Muscle of arm (tissue), 1 donor: ENCODE measurements at regions not wholly inside any gene's neighbourhood (a gene's known extent, or its start where the extent isn't known, plus 50 kb on each side); places are given as distances from the start of the nearest gene placed in this dataset.
"Not testable (repeated sequence)": the region's sequence is repeated elsewhere in the genome, so short reads cannot be mapped to it uniquely, and the experiment has no call there.

Experiments used
- DNase-seq: peaks from one replicate; pipeline ENCODE4 v3.0.0-alpha.2; 2013

DNA sequence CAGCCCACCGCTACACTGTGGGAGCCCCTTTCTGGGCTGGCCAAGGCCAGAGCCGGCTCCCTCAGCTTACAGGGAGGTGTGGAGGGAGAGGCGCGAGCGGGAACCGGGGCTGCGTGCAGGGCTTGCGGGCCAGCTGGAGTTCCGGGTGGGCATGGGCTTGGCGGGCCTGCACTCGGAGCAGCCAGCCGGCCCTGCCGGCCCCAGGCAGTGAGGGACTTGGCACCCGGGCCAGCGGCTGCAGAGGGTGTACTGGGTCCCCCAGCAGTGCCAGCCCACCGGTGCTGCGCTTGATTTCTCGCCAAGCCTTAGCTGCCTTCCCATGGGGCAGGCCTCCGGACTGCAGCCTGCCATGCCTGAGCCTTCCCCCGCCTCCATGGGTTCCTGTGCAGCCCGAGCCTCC lies 306.2 kb downstream of the PPP4R3C start:
- not testable (repeated sequence) for DNase-seq

DNA sequence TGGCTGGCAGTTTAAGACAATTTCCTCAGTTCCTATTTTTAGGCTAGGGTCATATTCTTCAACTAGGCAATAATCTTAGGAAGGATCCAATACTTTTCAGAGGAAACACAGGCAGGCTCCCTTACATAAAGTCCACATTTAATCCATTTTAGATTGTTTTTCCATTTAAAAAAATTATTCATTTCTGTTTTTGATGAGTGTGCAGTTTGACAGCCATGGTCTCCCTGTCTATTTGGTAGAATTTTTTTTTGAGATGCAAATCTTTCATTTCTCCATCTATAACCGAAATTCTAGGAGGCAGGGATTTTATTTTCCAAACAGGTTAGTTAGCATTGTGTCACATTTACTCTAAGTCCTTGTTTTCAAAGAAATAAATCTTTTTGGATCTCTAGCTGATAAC lies 326.8 kb downstream of the PPP4R3C start:
- no peak for DNase-seq

DNA sequence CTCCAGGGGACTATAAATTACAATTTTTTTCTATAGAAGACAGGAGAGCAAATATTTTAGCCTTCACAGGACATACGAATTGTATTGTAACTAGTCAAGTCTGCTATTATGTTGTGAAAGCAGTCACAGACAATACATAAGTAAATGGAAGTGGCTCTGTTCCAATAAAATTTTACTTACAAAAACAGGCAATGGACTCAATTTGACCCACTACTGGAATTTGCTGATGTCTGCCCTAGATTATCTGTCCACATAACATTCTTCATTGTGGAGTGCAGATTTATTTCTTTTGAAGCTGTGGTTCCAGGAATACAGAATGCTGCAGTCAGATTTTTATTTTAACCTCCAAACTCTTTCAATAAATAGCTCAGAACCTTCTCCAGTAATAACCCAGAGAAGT lies 330.3 kb downstream of the PPP4R3C start:
- no peak for DNase-seq

DNA sequence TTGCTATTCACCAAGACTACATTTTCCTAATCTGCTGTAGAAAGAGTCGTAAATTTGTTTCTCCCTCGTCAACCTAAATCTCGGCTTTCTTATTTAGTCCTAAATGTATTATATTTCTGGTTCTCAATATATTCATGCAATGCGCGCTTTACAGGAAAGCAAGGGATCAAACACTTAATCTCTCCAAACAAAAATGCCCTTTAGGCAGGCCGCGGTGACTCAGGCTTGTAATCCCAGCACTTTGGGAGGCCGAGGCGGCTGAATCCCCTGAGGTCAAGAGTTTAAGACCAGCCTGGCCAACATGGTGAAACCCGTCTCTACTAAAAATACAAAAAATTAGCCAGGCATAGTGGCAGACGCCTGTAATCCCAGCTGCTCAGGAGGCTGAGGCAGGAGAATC lies 376.0 kb downstream of the PPP4R3C start:
- DNase-seq = not testable (repeated sequence)

DNA sequence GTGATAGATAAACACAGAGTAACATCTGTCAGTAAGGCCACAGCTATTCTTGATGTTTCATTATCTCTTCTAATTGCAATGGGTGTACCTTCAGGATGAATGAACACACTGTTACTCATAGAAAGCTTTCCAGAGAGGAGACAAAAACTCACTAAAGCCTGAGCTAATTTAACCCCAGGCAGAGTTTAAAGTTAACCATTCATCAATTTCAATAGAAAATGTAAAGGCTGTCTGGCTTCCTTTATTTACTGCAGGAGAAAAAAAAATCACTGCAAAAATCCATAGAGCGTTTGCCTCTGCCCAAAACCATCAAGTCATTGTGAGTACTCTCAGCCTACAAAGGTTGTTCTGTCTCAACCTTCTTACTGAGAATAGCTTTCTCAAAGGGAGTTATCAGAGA lies 376.9 kb downstream of the PPP4R3C start:
- DNase-seq = no peak

DNA sequence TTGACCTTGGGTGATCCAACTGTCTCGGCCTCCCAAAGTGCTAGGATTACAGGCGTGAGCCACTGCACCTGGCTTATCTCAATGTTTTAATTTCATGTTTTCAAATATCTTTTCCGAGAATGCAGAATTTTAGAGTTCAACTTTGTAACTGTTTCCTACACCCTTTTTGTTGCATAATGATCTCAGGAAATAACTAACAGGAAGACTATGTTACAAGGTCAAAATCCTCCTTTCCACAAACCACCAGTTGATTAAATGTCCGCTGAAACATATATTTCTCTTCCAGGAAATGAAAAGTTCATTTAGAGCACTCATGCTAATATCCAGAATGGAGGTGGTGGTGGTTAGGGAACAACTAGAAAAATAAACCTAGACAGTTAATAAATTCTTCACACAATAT lies 377.8 kb downstream of the PPP4R3C start:
- DNase-seq = no peak

DNA sequence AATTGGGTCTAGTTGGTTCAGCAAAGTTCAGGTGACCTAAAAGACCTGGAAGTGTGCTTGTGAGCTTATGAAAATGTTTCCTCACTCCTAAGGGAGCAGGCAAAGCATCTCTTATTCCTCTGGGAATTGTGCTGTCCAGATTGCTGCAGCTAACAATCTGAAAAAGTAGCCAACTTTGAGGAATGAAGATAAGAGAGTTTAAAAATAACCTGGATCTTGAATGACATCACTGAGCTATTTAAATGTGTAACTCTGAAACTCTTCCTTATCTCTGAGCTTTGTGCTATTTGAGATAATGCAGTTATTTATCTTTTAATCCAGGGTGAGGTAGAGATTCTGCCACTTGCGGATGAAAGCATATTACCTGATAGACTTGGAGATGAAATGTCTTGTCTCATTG lies 384.8 kb downstream of the PPP4R3C start:
- no peak for DNase-seq

DNA sequence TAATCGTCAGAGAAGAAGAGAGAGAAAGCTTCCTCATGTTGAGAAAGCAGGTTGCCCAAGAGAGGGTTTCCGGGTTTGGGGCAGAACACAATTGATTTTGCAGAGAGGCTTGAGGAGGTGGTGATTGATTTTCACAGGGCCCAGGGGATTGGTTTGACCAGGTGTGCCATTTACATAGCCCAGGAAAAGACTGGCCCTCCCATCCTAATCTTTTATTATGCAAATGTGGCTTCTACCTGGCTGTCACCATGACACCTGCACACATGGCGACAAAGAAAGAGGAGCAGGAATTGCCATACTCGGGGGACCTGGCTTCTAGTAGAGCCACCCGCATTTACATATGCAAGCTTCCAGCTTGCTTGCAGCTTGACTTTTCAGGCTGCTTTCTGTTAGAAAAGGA lies 405.3 kb downstream of the PPP4R3C start:
- DNase-seq = no peak

DNA sequence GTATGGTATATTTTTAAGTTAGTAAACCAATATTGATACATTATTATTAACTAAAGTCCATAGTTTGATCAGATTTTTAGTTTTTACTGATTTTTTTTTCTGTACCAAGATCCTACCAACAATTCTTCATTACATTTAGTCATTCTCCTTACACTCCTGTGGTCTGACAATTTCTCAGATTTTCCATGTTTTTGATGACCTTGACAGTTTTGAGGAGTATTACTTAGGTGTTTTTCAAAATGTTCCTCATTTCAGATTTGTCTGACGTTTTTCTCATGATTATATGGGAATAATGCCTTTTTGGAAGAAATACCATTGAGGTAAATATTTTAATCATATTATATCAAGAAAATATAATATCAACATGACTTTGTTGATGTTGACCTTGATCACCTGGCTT lies 423.8 kb downstream of the PPP4R3C start:
- no peak for DNase-seq

DNA sequence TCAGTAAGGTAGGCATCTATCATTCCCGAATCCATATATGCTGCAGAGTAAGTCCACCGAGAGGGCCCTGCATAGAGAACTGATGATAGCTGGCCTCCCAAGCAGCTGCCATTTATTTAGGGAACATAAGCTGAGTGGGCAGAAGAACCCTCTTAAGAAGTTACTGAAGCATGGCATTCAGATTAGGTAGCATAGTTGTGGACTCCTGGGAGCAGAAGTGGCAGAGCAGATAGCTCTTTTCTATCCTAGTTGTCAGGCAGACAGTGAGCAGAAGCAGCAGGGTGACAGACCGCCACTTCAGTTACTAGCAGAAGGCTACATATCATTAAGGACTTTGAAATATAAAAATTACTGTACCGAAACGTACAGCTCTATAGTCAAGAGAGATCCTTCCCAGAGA lies 454.7 kb downstream of the PPP4R3C start:
- no peak for DNase-seq

DNA sequence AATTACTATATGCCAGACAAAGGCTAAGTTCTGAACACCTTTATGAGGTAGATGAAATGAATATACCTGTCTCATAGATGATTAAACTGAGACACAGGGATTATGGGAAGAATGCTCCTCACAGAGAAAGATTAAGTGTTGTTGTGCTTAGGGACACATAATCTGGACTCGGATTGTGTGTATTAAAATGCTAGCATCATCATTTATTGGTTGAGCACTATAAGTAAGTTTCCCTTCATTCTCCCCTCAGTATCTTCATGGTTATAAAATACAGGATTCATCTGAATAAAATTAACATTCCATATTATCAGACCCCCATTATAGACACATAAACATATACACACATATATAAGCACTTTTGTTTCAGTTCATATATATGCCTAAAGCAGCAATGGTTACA lies 463.5 kb downstream of the PPP4R3C start:
- no peak for DNase-seq

DNA sequence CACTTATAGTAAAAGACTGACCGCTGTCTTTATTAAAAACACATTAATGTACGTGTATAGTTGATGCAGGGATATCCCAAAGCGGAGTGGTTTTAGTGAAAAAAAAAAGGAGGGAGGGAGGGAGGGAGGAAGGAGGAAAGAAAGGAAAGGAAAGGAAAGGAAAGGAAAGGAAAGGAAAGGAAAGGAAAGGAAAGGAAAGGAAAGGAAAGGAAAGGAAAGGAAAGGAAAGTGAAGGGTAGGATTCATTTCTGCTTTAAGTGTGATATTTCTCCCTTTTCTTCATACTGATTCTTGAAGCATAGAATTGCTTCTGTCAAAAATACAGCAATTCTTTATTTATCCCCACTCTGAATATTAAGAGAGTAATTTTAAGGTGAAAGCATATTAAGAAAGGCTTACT lies 504.9 kb downstream of the PPP4R3C start:
- DNase-seq = no peak

DNA sequence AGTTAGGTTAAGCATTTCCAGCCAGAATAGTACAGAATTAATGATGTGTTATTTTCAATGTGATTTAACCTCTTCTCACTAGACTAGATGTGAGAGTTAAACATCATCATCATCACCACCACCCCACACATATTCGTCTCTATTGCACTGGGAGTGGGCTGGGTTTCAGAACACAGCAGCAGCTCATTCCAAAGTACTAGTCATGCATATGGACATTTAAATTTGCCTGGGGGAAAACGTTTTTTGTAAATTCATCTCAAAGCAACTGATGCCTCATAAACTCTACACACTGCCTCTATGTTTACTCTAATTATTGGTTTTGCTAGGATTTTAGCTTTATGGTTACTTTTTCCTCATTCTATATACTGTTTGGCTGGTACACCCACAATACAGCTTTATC lies 509.1 kb downstream of the PPP4R3C start:
- DNase-seq = no peak

DNA sequence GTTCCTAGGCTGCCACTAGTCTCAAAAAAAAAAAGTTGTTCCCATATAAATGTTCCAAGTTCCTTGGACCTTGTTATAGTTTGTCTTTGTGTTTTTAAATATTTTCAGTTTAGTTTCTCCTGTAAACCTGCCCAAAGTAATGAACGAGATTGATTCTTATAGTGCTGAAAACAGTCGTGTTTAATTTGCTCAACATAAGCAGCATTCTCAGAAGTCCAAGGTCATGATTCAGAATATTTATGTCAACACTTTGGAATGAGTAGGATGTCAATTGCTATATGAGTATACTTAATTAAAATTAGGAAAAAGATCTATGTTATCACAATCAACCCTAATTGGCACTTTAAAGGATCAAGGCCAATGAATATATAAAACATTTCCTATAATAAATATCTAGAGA lies 510.9 kb downstream of the PPP4R3C start:
- no peak for DNase-seq

DNA sequence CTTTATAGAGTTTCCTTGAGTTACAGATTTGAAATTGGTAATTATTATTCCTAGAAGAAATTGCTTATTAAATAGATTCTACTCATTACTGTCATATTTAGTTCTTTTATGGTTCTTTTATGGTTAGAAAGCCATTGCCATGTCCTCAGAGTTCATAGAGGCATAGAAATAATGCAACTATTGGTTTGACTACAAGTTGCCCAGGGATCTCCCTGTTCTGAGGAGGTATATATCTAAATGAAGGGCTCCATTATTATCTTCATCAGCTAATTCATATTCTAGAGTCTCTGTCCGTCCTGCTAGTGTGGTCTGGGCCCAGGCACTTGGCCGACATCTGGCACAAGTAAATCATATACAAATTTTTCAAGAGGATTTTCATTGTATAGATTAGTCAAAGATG lies 535.7 kb downstream of the PPP4R3C start:
- DNase-seq = no peak

DNA sequence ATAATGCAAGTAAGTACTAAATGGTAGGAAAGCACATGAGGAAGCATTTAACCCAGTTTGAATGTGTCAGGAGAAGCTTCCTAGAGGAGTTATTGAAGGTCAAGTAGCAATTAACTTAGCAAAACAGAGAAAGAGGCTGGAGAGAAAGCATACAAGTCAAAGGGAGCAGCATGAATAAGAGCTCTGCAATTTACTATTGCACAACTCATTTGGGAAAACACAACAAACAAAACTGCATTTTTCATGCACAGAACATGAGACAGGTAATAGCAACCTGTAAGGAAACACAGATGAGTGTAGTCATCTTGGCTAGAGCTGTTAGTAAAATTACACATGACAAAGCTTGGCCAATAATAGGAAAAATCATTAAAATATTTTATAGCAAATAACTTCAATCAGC lies 538.1 kb downstream of the PPP4R3C start:
- DNase-seq = no peak

DNA sequence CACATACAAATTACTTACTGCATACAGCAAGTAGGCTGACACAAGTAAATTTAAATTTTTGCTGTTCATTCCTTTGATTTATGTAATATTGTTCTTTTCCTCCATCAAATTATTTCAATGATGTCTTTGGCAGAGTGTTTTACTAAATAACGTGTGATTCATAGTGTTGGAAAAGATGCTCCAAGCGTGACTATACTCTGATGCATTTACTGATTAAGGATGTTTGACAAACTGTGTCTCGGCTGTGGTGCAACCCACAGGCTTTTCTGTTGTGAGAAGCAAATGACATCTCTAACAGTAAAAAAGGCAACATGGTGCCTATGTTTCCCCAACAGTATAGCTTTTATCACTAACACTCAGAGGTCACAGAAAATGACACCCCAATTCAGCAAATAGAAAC lies 540.9 kb downstream of the PPP4R3C start:
- no peak for DNase-seq

DNA sequence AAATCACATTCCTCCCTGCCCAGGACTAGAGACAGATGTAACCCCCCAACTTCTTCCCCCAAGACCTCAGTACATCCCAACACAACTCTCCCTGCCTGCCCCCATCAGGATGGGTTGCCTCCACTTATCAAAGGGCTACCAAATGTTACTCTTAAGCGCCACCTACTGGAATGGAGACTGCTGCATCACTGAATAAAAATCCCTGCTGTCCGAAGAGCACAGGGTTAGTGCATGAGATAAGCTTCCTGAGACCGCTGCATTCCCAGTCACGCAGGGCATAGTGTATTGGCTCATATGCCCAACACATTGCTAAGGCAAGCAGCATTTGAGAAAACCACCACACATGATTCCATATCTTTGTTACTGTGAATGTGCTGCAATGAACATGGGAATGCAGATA lies 544.5 kb downstream of the PPP4R3C start:
- no peak for DNase-seq

DNA sequence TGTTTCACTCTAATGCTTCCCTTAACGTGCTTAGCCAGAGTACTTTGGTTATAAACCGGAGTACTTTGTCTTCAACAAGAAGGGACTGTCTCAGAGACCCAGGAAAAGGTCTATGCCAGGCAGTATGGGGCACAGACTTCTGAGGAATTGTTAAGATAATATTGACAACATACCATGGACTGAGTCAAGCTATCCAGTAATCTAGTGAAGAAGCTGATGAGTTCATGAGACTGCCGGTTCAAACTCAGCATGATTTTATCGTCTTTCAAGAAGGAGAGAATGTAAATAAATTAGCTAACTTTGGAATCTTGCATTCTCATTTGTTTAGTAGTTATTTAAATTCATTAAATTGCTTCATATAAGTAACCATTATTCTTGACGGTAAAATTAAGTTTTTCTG lies 546.1 kb downstream of the PPP4R3C start:
- no peak for DNase-seq

DNA sequence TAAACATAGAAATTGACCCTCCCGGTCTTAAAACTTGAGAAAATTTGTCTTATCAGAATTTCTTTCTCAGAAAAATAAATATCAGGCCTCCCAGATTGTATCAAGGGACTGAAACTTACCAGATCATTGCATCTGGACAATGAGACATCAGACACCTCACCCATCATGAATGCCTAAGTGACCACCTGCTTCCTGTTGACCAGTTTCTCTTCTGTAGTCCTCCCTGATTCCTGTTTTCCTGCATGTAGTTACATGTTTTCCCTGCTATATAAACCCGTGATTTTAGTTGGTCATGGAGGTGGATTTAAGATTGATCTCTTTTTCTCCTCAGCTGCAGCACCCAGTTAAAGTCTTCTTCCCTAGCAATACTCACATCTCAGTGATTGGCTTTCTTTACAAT lies 548.1 kb downstream of the PPP4R3C start:
- no peak for DNase-seq

DNA sequence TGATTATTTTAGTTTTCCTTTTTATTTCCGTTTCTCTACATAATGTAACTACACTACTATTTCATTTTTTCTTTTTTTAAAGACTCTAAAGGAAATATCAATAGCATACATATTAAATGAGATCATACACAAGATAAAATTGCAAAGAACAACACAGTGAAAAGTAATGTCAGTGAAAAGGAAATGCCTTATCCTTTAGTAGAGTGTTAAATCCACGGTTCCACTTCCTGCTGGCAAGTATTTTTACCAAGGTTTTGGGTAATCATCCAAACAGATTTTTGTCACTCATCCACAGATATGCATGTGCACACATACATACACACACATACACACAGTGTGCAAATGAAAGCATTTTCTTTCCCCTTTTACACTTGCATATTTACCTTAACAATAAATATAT lies 548.9 kb downstream of the PPP4R3C start:
- DNase-seq = no peak

DNA sequence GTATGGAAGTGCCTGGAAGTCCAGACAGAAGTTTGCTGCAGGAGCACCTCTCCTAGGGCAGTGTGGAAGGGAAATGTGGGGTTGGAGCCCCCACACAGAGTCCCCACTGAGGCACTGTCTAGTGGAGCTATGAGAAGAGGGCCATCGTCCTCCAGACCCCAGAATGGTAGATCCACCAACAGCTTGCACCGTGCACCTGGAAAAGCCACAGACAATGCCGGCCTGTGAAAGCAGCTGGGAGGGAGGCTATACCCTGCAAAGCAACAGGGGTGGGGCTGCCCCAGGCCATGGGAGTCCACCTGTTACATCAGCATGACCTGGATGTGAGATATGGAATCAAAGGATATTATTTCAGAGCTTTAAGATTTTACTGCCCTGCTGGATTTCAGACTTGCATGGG lies 551.4 kb downstream of the PPP4R3C start:
- not testable (repeated sequence) for DNase-seq

DNA sequence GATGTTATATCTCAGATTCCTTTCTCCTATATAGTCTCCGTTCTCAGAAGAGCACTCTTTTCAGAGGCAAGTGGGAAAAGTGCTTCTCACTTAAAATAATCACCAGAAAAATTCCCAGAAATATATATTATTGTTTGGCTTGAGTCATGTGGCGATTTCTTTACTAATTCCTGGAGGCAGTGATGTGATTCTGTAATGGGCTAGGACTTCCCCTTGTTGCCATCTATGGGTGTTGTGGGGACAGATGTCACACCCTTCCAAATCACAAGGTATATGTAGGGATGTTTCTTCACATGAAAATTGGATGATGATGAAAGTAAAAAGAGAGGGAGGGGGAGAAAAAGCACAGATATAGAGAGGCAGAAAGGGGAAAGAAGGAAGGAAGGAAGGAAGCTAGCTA lies 553.4 kb downstream of the PPP4R3C start:
- no peak for DNase-seq

DNA sequence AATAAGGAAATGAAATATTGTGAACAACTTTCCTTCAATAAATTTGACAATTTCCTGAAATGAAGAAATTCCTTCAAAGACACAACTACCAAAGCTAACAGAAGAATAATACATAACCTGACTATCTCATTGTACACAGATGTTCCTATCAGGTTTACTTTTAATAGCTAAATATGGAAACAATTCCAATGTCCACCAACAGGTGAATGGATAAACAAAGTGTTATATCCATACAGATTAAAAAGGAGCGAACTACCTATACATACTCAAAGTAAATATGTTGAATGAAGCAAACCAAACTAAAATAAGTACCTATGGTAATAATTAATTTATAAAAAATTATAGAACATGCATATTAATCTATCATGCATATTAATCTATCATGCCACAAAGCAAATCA lies 554.9 kb downstream of the PPP4R3C start:
- no peak for DNase-seq

DNA sequence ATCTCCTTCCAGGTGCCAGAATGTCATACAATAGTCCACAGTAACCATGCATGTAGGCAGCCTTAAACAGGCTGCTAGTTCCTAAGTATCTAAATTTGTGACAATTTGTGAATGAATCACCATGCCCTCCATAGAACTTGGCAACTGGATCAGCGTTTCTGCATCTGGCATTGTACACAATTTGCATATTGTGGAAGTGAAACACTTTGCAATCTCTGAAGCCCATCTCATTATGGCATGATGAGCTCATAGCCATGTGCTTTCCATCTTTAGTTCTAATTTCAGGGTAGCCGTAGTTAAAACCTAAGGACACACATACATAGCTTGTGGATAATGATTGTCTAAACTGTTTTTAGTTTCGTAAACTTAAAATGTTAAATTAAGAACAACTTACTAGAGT lies 573.6 kb downstream of the PPP4R3C start:
- DNase-seq = no peak
